K562 (cell line): ENCODE measurements at regions not wholly inside any gene's neighbourhood (a gene's known extent, or its start where the extent isn't known, plus 50 kb on each side); places are given as distances from the start of the nearest gene placed in this dataset.

ENCODE experiments used
- ATAC-seq: fragments of 200-7000 bp; cut with Tn5 transposase; 3 replicates; pipeline ENCODE4 v1.9.1; 2020; ENCODE audit warnings: moderate library complexity
- BruUV-seq: library from RNA; stranded (reverse); fragments of 400-500 nt; replicated peaks from 2 replicates; lab custom pipeline; 2021; lab: Mats Ljungman, UMichigan
- CTCF ChIA-PET: fragments of 300-600 bp; formaldehyde crosslinking; extraction: SDS; loops from one replicate; lab custom pipeline; 2021; ENCODE audit warnings: low intra/inter-chr PET ratio; lab: Yijun Ruan, JAX
- POLR2A ChIA-PET: fragments of 300-600, 350-650 bp; sonication (Branson Sonifier 250); formaldehyde crosslinking; extraction: SDS; loops from one replicate; lab custom pipeline; 2021; ENCODE audit warnings: antibody characterized with exemption, inconsistent platforms; lab: Yijun Ruan, JAX
- DNase-seq, 4 experiments: peaks; one replicate each; pipeline versions ENCODE4 v3.0.0 to v3.0.0-alpha.2; 2011 to 2018; ENCODE audit warnings: low spot score in 3 of 4, mixed read lengths in 3 of 4; ENCODE audit errors: extremely low read depth in 1 of 4
- FAIRE-seq: peaks from 2 replicates; lab custom pipeline; 2011; peaks lifted over from hg19 to GRCh38; lab: Jason Lieb, UNC
- H2AFZ ChIP-seq: 2 replicates; pipeline ENCODE4 v1.6.0; 2011; ENCODE audit warnings: low read depth, low read length, control low read depth, inconsistent platforms
- H3K27ac ChIP-seq: fragments of 200-600 bp; 3 replicates; pipeline ENCODE4 v1.8.0; 2011; ENCODE audit warnings: low read depth, mild to moderate bottlenecking, control low read depth, inconsistent platforms, low read length, moderate library complexity, mixed read lengths; ENCODE audit errors: extremely low read depth
- H3K27me3 ChIP-seq, 2 experiments: fragments of 300-600 bp in 1 of 2; 2 replicates in 1 of 2; 3 replicates in 1 of 2; pipeline versions ENCODE4 v1.6.0 to v1.8.0; 2011; ENCODE audit warnings: inconsistent platforms in 2 of 2, low read length in 2 of 2, mild to moderate bottlenecking in 1 of 2, mixed read lengths in 1 of 2, moderate library complexity in 1 of 2; ENCODE audit not compliant: control insufficient read depth in 2 of 2, insufficient read depth in 2 of 2
- H3K36me3 ChIP-seq: fragments of 300-600 bp; 3 replicates; pipeline ENCODE4 v1.8.0; 2011; ENCODE audit warnings: mild to moderate bottlenecking, low read length, inconsistent platforms; ENCODE audit not compliant: control insufficient read depth, insufficient read depth
- H3K4me1 ChIP-seq, 2 experiments: fragments of 200-600 bp in 1 of 2; replicated peaks in 1 of 2; 2 replicates in 1 of 2; 3 replicates in 1 of 2; pipeline versions ENCODE4 v1.5.1 to v1.8.0; 2011; ENCODE audit warnings: inconsistent platforms in 2 of 2, low read length in 2 of 2, mild to moderate bottlenecking in 1 of 2, mixed read lengths in 1 of 2, moderate library complexity in 1 of 2; ENCODE audit not compliant: control insufficient read depth in 2 of 2, insufficient read depth in 2 of 2
- H3K4me2 ChIP-seq: 2 replicates; pipeline ENCODE4 v1.6.1; 2011; ENCODE audit warnings: low read length, control low read depth, inconsistent platforms, mixed read lengths; ENCODE audit not compliant: insufficient read depth
- H3K4me3 ChIP-seq: fragments of 200-600 bp; sonication (generic), shearing (Covaris generic); 2 replicates; pipeline ENCODE4 v1.5.1; 2016; ENCODE audit warnings: control low read depth, inconsistent platforms
- H3K79me2 ChIP-seq: fragments of 200-600 bp; 3 replicates; pipeline ENCODE4 v1.8.0; 2011; ENCODE audit warnings: low read length, inconsistent platforms; ENCODE audit not compliant: control insufficient read depth, insufficient read depth
- H3K9ac ChIP-seq, 2 experiments: 2 replicates each; pipeline versions ENCODE4 v1.6.0 to v1.6.1; 2011; ENCODE audit warnings: low read depth in 2 of 2, low read length in 2 of 2, control low read depth in 1 of 2, inconsistent platforms in 1 of 2, mild to moderate bottlenecking in 1 of 2, mixed read lengths in 1 of 2; ENCODE audit not compliant: insufficient read depth in 1 of 2
- H3K9me1 ChIP-seq: one replicate; pipeline ENCODE4 v1.6.0; 2011; ENCODE audit warnings: inconsistent platforms, mild to moderate bottlenecking, low read length, moderate library complexity; ENCODE audit not compliant: control insufficient read depth, insufficient read depth
- H3K9me3 ChIP-seq: replicated peaks from 2 replicates; pipeline ENCODE4 v1.5.1; 2011; ENCODE audit warnings: low read depth, low read length, inconsistent platforms; ENCODE audit not compliant: control insufficient read depth, insufficient read depth
- H4K20me1 ChIP-seq: replicated peaks from 2 replicates; pipeline ENCODE4 v1.6.1; 2011; ENCODE audit warnings: low read length, inconsistent platforms, mixed read lengths; ENCODE audit not compliant: control insufficient read depth, insufficient read depth
- FOXM1 ChIP-seq, 2 experiments: fragments of 450-650 bp in 1 of 2; sonication (generic) in 1 of 2; formaldehyde crosslinking in 1 of 2; IDR thresholded peaks; 2 replicates each; pipeline versions ENCODE4 v1.6.1 to v1.9.0; 2017 to 2022; ENCODE audit warnings: low read depth in 2 of 2, mild to moderate bottlenecking in 2 of 2, missing genetic modification reagents in 1 of 2, moderate library complexity in 1 of 2
- SP2 ChIP-seq: IDR thresholded peaks from 2 replicates; pipeline ENCODE4 v1.6.1; 2011; ENCODE audit warnings: mild to moderate bottlenecking, low read depth, low read length, moderate library complexity; ENCODE audit not compliant: poor library complexity, severe bottlenecking; ENCODE audit errors: extremely low read depth
- ZNF780A ChIP-seq: fragments of 250-450 bp; sonication (Bioruptor Pico); IDR thresholded peaks from 2 replicates; pipeline ENCODE4 v1.5.0; 2021; ENCODE audit warnings: mild to moderate bottlenecking
- in situ Hi-C: fragments of 300-500 bp; cut with MboI; formaldehyde crosslinking; loops from 4 replicates; pipeline ENCODE4 v1.15.0; 2018; ENCODE audit warnings: inconsistent platforms, mixed read lengths
- intact Hi-C: fragments of 100-400 bp; cut with micrococcal nuclease; formaldehyde crosslinking; loops from 2 replicates; pipeline ENCODE4 v1.14.2; 2022
- TF ChIP-seq, protein P1 (sequence below): sonication (generic); formaldehyde crosslinking; IDR thresholded peaks from 2 replicates; pipeline ENCODE4 v1.8.1; 2023; ENCODE audit warnings: mild to moderate bottlenecking, missing genetic modification reagents

- no peaks in the 10 kb centered on the region for H3K4me1 ChIP-seq
- no peaks in the 10 kb centered on the region; the same call in 2 of the 3 replicates for H3K79me2 ChIP-seq
- in situ Hi-C loops (no loop called here), intact Hi-C loops (no loop called here)
- H2AFZ ChIP-seq: no peak overlapping the region
- no peak overlapping the region for H3K27ac ChIP-seq
- CTCF ChIA-PET: no interaction called here
- FAIRE-seq: no peak
- POLR2A ChIA-PET: no interaction called here
- H3K27me3 ChIP-seq: no peaks in the 10 kb centered on the region
- TF ChIP-seq, protein P1, sequence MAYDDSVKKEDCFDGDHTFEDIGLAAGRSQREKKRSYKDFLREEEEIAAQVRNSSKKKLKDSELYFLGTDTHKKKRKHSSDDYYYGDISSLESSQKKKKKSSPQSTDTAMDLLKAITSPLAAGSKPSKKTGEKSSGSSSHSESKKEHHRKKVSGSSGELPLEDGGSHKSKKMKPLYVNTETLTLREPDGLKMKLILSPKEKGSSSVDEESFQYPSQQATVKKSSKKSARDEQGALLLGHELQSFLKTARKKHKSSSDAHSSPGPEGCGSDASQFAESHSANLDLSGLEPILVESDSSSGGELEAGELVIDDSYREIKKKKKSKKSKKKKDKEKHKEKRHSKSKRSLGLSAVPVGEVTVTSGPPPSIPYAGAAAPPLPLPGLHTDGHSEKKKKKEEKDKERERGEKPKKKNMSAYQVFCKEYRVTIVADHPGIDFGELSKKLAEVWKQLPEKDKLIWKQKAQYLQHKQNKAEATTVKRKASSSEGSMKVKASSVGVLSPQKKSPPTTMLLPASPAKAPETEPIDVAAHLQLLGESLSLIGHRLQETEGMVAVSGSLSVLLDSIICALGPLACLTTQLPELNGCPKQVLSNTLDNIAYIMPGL: no peak
- TF ChIP-seq ZNF780A (CRISPR knock-in tag) (no peak), SP2 (no peak), FOXM1 (IDR thresholded peaks at IDR 0.05; ENCODE audit: low read depth) (no peak), FOXM1 (CRISPR knock-in tag; IDR thresholded peaks at IDR 0.05; ENCODE audit: low read depth) (no peak)
- ATAC-seq: no peak
- no peaks in the 10 kb centered on the region; the same call in 1 of the 3 replicates for H3K36me3 ChIP-seq
- no peak overlapping the region for H3K4me3 ChIP-seq
- H3K9me3 ChIP-seq: no peaks in the 10 kb centered on the region
- DNase-seq: no peak
- H3K4me2 ChIP-seq: no peak overlapping the region
- BruUV-seq: no TSS peak
- H4K20me1 ChIP-seq: no peaks in the 10 kb centered on the region
- H3K9me1 ChIP-seq: no peaks in the 10 kb centered on the region
- H3K9ac ChIP-seq: no peak overlapping the region
Measured at GRCh38 chr21:22154579-22155274, 1156.5 kb downstream of the NCAM2 start.
